ENCODE measurements at regions not wholly inside any gene's neighbourhood (a gene's known extent, or its start where the extent isn't known, plus 50 kb on each side); places are given as distances from the start of the nearest gene placed in this dataset.
"Not testable (repeated sequence)": the region's sequence is repeated elsewhere in the genome, so short reads cannot be mapped to it uniquely, and the experiment has no call there.

DNA sequence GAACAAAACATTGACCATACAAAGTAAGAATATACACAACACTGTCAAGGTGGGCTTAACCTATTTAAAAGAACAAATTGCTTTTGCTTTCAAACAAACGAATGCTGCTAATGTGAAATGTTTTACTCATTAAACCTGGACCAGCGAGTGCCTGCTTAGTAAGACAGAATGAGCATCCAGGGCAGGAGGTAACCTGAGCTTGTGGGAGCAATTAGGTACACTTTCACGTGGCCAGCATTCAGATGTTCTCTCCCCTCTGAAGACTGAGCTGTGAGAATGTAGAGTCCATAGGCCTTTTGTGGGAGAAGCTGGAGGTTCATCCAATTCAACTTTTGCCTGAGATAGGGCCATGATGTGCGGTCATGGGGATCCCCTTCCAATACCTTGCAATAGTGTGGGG lies 266.5 kb downstream of the TSN start:
- DNase-seq = no peak

DNA sequence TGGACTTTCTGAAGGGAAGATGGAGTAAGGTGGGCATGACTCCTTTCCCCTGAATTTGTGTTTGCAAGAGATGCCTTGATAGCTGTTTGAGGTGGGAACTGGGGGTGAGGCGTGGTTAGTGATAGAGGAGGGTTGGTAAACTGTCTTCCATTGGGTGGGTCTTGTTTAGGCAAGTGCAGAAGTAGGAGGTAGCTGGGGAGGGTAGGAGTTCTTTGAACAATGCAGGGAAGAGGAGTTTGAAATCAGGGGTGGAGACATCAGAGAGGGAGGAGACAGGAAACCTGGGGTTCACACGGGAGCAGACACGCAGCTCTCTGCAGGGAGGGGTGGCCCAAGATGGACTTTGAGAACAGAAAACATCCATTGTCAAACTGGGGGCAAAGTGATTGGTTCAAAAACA lies 267.1 kb downstream of the TSN start:
- DNase-seq = no peak

GRCh38 chr2:122023059-122023864 lies 267.8 kb downstream of the TSN start:
- DNase-seq = no peak

GRCh38 chr2:122027510-122028217 lies 272.2 kb downstream of the TSN start:
- no peak for DNase-seq

DNA sequence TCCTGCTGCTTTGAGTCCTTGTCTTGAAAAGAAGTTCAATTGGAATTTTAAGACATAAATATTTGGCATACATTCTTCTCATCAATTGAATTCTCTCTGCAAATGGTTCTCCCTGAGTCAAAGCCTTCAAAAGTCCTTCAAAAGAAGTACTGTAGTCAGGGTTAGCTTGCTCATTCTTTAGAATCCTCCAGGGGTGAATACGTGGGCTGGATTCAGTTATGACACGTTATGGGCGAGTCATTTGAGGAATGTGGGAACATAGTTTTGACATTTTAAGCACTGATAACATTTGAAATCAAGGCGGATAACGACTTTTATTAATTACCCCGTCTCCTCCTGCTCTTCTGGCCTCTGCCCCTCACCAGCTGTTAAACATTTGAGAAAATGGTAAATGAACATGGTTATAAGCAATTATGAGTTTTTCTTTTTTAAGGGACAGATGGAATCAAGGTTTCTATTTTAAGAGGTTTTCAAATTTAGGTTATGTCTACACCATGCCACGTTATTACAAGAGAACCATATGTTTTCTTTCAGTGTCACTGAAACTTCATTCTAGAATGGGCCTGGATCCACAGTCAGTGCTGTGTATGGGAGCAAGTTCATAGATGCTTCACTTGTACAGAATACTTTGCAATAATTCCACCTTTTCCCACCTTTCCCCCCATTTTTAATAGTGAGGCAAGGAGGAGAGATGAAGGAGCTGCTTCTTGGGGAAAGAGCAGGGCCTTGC lies 273.1 kb downstream of the TSN start:
- no peak for DNase-seq

GRCh38 chr2:122029456-122029855 lies 274.0 kb downstream of the TSN start:
- DNase-seq = no peak

- DNase-seq = no peak
These were observed 274.5 kb downstream of the TSN start for GRCh38 chr2:122029945-122030344.

- DNase-seq = peak; percentile 39
These were observed 276.3 kb downstream of the TSN start for GRCh38 chr2:122031544-122032263.

DNA sequence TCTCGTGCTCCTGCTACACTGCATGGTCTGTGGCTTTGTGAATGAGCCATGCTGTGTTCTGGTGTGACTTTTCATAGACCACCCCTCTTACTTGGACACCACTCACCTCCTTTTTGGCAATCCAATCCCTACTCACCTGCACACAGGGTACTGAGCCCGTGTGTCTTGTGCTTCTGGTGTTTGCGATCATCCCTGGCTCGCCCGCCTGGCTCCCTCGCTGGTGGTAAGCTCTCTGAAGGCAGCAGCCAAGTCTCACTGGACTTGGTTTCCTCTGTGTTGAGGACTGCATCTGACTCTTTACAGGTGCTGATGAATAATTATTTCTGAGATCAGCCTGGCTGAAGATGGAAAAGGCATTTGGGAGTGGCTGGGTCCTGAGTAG lies 276.8 kb downstream of the TSN start:
- DNase-seq = no peak

DNA sequence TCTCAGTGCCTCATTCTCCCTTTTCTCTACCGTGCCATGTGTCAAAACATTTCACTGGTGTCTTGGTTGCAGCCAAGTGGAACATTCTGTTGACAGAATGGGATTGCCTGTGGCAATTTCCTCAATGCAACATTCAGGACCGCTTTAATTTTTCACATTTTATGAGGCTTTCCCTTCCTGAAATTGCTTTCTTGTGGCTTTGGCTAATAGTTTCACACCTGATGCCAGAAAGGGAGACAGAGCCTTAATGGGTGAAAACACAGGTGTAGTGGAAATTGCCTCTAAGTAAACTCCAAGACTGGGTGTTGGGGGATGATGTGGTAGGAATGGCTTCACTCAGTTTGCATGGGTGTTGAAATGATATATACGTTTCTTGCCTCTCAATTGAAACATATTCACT lies 278.3 kb downstream of the TSN start:
- no peak for DNase-seq

GRCh38 chr2:122034344-122034743 lies 278.9 kb downstream of the TSN start:
- no peak for DNase-seq

DNA sequence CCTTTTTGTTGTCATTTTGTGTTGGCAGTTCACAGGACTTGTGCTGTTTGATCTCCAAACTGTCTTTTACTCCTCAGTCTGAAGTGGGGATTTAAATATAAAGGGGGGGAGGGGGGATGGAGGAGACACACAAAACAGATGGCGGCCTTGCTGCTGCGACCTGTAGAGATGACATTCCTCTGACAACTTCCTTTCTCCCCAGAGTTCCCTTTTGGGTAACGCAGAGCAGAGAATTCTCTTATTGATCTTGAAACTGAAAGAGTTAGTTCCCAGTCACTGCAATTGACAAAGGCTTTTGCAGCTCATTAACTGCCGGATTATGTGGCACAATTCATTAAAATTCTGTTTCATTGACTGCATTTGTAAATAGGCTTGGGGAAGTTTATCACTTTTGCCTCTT lies 279.3 kb downstream of the TSN start:
- DNase-seq = no peak

GRCh38 chr2:122038816-122039215 lies 283.4 kb downstream of the TSN start:
- not testable (repeated sequence) for DNase-seq

DNA sequence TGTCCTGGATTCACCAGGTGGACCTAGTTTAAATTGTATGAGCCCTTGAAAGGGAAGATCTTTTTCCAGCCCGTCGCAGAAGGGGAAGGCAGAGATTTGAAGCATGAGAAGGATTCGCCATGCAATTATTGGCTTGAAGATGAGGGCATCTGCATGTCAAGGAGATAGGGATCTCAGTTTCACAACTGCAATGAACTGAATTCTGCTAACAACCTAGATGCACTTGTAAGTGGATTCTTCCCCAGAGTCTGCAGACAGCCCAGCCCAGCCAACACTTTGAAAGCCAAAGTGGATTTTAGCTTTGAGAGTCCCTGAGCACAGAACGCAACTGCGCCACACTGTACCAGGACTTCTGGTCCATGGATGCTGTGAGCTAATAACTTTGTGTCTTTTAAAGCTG lies 286.0 kb downstream of the TSN start:
- DNase-seq = peak; percentile 12

GRCh38 chr2:122051659-122052058 lies 296.2 kb downstream of the TSN start:
- not testable (repeated sequence) for DNase-seq

DNA sequence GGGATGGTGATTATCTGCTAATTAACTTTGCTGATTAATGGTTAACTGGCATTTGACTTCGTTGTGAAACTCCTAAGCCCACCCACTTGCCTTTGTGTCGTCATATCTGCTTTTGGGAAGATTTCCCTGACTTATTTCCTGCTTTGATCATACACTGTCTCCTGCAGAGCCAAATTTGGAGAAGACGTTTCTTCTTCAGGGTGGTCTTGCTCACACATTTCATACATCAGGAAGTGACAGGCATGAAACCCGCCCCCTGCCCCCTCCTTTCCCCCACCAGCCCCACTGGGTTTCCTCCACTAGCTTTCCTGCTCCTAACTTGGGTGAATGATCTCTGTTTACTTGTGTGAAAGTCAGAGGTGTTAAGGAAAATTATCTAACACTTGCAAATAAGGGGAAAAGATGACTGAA lies 300.1 kb downstream of the TSN start:
- DNase-seq = no peak

DNA sequence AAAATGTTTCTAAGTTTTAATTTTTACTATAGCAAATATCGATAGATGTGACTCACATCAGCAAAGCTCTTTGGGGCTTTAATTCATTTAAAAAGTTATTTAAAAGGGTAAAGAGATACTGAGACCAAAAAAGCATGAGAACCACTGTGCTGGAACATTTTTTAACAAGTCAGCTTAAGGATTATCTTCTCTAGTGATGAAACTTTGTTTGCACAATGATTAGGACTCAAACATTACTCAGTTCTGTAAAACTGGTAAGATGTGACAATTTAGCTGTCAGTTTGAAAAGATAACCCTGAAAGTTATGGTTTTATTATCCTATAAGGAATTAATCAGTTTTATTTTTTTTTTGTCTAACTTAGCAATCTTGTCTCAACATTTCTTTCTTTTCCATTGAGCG lies 301.4 kb downstream of the TSN start:
- no peak for DNase-seq

DNA sequence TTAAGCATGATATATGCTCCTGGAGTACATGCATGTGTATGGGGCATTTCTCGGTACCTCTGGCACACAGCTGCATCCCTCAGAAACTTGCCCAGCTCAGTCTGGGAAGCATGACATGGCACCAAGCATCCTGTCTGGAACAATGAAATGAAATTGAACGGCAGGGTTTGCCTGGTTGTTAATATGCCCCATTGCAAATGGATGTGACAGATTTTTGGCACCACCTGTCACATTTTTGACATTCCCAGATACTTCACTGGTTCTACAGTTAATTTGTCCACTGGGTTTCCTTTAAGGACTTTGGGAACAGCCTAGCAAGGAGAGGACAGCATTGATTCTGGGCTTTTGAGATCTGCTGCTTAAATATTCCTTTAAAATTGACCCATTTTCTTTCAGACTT lies 305.8 kb downstream of the TSN start:
- DNase-seq = no peak

DNA sequence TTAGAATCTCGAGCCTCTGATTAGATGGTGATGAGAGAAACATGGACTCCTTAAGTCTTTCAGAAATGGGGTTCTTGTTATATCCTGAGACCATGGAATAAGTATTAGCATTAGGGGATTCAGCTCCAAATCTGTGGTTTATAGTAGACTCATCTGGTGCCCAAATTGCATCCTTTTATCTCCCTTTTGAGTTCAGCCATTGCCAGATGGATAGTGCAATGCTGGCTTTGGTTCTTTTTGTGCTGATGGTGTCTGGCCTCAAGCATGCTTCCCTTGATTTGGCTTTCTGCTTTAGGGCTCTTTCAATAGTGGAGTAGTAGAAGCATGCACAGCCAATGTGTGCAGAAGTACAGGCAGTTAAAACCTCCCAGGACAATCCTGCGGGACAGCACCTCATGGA lies 306.4 kb downstream of the TSN start:
- no peak for DNase-seq

- no peak for DNase-seq
These were observed 307.1 kb downstream of the TSN start for GRCh38 chr2:122062506-122062905.

DNA sequence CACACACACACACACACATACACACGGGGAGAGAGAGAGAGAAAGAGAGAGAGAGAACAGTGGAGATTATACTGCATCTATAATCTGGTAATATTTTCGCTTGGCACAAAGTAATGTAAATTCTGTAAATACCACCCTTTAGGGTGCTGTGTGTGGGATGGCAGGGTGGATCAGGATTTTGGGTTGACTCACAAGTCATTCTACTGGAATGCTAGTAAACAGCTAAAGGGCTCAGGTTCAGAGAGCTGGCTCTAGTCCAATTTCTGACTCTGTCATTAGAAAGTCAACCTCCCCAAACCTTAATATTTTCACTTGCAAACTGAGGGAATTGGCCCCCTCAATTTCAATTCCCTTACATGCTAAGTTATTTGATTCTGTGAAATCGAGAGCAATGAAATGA lies 308.3 kb downstream of the TSN start:
- no peak for DNase-seq

- DNase-seq = no peak
These were observed 314.8 kb downstream of the TSN start for GRCh38 chr2:122070241-122070731.

DNA sequence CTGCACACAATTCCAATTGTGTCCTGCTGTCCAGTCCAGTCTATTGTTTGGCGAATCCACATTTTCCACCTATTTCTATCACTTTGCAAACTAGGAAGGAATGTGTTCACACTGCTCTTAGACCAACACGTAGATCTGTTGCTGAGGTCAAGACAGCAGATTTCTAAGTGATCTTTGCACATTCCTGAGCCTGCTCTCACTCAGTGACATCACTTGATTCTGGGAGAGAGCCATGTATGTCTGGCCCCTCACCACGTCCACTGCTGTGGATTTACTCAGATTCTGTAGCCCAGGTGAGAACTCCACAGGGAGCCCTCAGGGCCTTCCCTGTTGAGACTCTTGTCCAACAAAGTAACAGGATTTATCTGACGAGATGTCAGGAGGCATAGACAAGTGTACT lies 317.2 kb downstream of the TSN start:
- DNase-seq = no peak

Data from hematopoietic multipotent progenitor cell treated with erythropoietin and hydrocortisone succinate and interleukin-3 and kit ligand, for 6 days (in vitro differentiated cells).